ENCODE measurements at regions not wholly inside any gene's neighbourhood (a gene's known extent, or its start where the extent isn't known, plus 50 kb on each side); places are given as distances from the start of the nearest gene placed in this dataset.

GRCh38 chr6:56888687-56889086, 66.2 kb upstream of the BEND6 start:
- 78 to 89% methylated on average over 1 of the region's 1 CpG for WGBS, 2 donors (ENCODE audit: low coverage in 1 of 2)
- Histone ChIP-seq H3K36me3 (no peaks in the 10 kb centered on the region), H3K9me3 (no peaks in the 10 kb centered on the region), H3K4me1 (peaks cover 0 to 13% (median 0%) of the 10 kb centered on the region in 3 donors), H3K27me3 (no peaks in the 10 kb centered on the region), H3K4me3 (no peak overlapping the region), H3K27ac (no peak overlapping the region)
- TF ChIP-seq POLR2A (IDR thresholded peaks at IDR 0.05): no peak
- TF ChIP-seq CTCF (IDR thresholded peaks at IDR 0.05): no peak
- no peak for TF ChIP-seq EP300 (IDR thresholded peaks at IDR 0.05)
- TF ChIP-seq POLR2AphosphoS5 (IDR thresholded peaks at IDR 0.05): no peak
- ATAC-seq: no peak

- TF ChIP-seq EP300 (IDR thresholded peaks at IDR 0.05) (no peak), POLR2A (IDR thresholded peaks at IDR 0.05) (no peak), CTCF (IDR thresholded peaks at IDR 0.05) (no peak), POLR2AphosphoS5 (IDR thresholded peaks at IDR 0.05) (no peak)
- Histone ChIP-seq H3K27me3 (no peaks in the 10 kb centered on the region), H3K4me3 (no peak overlapping the region), H3K4me1 (peaks cover 0 to 13% (median 0%) of the 10 kb centered on the region in 3 donors), H3K27ac (no peak overlapping the region), H3K36me3 (no peaks in the 10 kb centered on the region), H3K9me3 (no peaks in the 10 kb centered on the region)
- ATAC-seq: no peak
- WGBS, 2 donors (ENCODE audit: low coverage in 1 of 2): 46 to 78% methylated on average over 1 of the region's 1 CpG
These were observed 67.8 kb upstream of the BEND6 start for GRCh38 chr6:56887086-56887485.

GRCh38 chr6:56877922-56878321, 77.0 kb upstream of the BEND6 start:
- TF ChIP-seq EP300 (IDR thresholded peaks at IDR 0.05) (no peak), POLR2A (IDR thresholded peaks at IDR 0.05) (no peak), CTCF (IDR thresholded peaks at IDR 0.05) (no peak), POLR2AphosphoS5 (IDR thresholded peaks at IDR 0.05) (no peak)
- Histone ChIP-seq H3K27me3 (no peaks in the 10 kb centered on the region), H3K27ac (no peak overlapping the region), H3K36me3 (no peaks in the 10 kb centered on the region), H3K4me3 (no peak overlapping the region), H3K4me1 (no peaks in the 10 kb centered on the region), H3K9me3 (no peaks in the 10 kb centered on the region)
- WGBS, 2 donors (ENCODE audit: low coverage in 1 of 2): 74 to 100% methylated on average over 2 of the region's 2 CpGs
- no peak for ATAC-seq

DNA sequence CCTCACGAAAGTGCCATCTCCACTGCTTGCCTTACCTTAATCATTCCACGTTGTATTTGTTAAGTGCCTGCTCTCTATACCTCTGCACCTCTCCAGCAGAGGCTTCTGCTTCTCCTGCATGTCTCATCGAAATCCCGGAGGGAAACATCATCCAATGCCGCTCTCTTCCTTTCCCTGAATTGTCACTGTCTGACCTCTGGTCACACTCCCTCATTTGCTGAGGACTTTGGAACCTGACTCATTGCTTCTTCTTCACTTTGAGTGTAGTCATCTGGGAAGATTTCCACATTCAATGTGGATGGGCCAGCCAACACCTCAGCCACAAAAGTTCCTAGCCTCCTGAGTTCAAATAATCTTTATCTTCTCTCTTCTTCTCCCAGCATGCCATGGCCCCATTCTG, 78.9 kb upstream of the BEND6 start:
- H3K27ac ChIP-seq: no peak overlapping the region
- H3K4me1 ChIP-seq: no peaks in the 10 kb centered on the region
- H3K9me3 ChIP-seq: no peaks in the 10 kb centered on the region
- no peaks in the 10 kb centered on the region for H3K36me3 ChIP-seq
- H3K27me3 ChIP-seq: no peaks in the 10 kb centered on the region
- ATAC-seq: no peak
- TF ChIP-seq POLR2AphosphoS5 (IDR thresholded peaks at IDR 0.05) (no peak), EP300 (IDR thresholded peaks at IDR 0.05) (no peak), CTCF (IDR thresholded peaks at IDR 0.05) (no peak), POLR2A (IDR thresholded peaks at IDR 0.05) (no peak)
- 85 to 90% methylated on average over 5 of the region's 5 CpGs for WGBS, 2 donors (ENCODE audit: low coverage in 1 of 2)
- H3K4me3 ChIP-seq: no peak overlapping the region

DNA sequence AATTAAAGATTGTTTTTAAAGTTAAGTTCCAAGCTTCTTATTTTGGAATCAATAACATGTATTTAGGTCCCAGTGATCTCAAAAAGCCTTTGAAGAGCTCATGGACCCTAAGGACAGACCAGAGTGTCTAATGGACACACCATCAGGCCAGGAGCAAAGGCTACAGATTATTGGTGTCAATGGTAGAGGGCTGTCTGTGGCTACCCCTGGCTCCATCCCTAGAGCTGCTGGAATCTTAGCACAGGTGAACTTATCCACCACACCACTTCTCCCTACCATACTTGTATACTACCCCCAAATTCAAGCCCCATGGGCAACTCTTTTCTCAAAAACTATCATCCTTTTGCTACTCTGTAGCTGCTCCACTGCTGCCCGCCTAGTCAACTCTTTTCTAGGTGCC, 79.4 kb upstream of the BEND6 start:
- TF ChIP-seq EP300 (IDR thresholded peaks at IDR 0.05) (no peak), POLR2AphosphoS5 (IDR thresholded peaks at IDR 0.05) (no peak), POLR2A (IDR thresholded peaks at IDR 0.05) (no peak), CTCF (IDR thresholded peaks at IDR 0.05) (no peak)
- Histone ChIP-seq H3K27me3 (no peaks in the 10 kb centered on the region), H3K4me1 (no peaks in the 10 kb centered on the region), H3K4me3 (no peak overlapping the region), H3K27ac (no peak overlapping the region), H3K36me3 (no peaks in the 10 kb centered on the region), H3K9me3 (no peaks in the 10 kb centered on the region)
- ATAC-seq: no peak
- 80 to 100% methylated on average over 1 of the region's 1 CpG for WGBS, 2 donors (ENCODE audit: low coverage in 1 of 2)
